ENCODE measurements at regions not wholly inside any gene's neighbourhood (a gene's known extent, or its start where the extent isn't known, plus 50 kb on each side); places are given as distances from the start of the nearest gene placed in this dataset.

DNA sequence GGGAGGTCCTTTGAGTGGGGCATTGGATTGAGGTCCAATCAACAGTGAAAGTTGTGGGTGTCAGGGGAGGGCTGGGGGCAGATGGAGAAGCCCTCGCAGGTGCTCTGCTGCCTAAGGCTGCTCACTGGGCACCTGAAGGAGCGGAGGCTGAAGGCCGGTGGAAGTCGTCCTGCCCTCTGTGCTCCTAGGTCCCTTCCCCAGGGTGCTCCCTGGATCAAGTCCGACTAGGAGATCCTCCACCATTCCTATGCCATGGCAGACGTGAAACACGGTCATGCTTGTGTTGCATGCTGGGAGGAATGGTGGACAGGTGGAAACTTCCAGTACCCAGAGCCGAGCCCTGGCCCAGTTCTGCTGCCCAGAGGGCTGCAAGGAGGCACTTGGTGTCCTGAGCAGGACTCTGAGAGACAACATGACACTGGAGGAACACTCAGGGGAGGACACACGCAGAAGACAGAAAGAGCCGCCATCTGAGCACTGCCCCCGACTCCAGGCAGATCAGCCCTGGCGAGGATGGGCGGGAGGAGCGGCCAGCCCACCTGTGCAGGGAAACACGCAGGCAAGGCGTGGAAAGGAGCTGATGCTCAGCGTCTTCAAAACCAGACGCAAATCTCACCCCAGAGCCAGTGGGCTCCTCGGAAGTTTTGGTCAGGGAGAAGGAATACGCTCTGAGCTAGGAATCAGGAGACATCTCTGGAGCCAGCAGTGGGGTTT is 786.8 kb downstream of the BRD1 start:
- TF ChIP-seq EZH2phosphoT487 (IDR thresholded peaks at IDR 0.05; ENCODE audit: unreplicated experiment) (no peak), POLR2AphosphoS5 (IDR thresholded peaks at IDR 0.05; ENCODE audit: low read depth) (no peak), EZH2 (IDR thresholded peaks at IDR 0.05; ENCODE audit: low read depth, unreplicated experiment) (no peak)
- TF ChIP-seq, protein P1, sequence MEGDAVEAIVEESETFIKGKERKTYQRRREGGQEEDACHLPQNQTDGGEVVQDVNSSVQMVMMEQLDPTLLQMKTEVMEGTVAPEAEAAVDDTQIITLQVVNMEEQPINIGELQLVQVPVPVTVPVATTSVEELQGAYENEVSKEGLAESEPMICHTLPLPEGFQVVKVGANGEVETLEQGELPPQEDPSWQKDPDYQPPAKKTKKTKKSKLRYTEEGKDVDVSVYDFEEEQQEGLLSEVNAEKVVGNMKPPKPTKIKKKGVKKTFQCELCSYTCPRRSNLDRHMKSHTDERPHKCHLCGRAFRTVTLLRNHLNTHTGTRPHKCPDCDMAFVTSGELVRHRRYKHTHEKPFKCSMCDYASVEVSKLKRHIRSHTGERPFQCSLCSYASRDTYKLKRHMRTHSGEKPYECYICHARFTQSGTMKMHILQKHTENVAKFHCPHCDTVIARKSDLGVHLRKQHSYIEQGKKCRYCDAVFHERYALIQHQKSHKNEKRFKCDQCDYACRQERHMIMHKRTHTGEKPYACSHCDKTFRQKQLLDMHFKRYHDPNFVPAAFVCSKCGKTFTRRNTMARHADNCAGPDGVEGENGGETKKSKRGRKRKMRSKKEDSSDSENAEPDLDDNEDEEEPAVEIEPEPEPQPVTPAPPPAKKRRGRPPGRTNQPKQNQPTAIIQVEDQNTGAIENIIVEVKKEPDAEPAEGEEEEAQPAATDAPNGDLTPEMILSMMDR (conservative IDR thresholded peaks at IDR 0.05; ENCODE audit: low read depth in 2 of 2), result no peak
- TF ChIP-seq, protein P2, sequence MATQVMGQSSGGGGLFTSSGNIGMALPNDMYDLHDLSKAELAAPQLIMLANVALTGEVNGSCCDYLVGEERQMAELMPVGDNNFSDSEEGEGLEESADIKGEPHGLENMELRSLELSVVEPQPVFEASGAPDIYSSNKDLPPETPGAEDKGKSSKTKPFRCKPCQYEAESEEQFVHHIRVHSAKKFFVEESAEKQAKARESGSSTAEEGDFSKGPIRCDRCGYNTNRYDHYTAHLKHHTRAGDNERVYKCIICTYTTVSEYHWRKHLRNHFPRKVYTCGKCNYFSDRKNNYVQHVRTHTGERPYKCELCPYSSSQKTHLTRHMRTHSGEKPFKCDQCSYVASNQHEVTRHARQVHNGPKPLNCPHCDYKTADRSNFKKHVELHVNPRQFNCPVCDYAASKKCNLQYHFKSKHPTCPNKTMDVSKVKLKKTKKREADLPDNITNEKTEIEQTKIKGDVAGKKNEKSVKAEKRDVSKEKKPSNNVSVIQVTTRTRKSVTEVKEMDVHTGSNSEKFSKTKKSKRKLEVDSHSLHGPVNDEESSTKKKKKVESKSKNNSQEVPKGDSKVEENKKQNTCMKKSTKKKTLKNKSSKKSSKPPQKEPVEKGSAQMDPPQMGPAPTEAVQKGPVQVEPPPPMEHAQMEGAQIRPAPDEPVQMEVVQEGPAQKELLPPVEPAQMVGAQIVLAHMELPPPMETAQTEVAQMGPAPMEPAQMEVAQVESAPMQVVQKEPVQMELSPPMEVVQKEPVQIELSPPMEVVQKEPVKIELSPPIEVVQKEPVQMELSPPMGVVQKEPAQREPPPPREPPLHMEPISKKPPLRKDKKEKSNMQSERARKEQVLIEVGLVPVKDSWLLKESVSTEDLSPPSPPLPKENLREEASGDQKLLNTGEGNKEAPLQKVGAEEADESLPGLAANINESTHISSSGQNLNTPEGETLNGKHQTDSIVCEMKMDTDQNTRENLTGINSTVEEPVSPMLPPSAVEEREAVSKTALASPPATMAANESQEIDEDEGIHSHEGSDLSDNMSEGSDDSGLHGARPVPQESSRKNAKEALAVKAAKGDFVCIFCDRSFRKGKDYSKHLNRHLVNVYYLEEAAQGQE (IDR thresholded peaks at IDR 0.05; ENCODE audit: unreplicated experiment), result no peak

Measured in GM23338 (cell line).